Epidermal melanocyte (primary cell): ENCODE measurements at regions not wholly inside any gene's neighbourhood (a gene's known extent, or its start where the extent isn't known, plus 50 kb on each side); places are given as distances from the start of the nearest gene placed in this dataset.

ENCODE experiments used
- DNase-seq: peaks from one replicate; pipeline ENCODE4 v3.0.0; 2011; ENCODE audit warnings: low spot score; ENCODE audit not compliant: insufficient read length

- DNase-seq, result no peak
Observed at GRCh38 chrY:8202837-8203236, 1134.4 kb upstream of the TSPY4 start.

- no peak for DNase-seq
Observed at GRCh38 chrY:8241144-8241543, 1096.1 kb upstream of the TSPY4 start.

GRCh38 chrY:8273807-8274206 lies 1063.5 kb upstream of the TSPY4 start:
- DNase-seq, result no peak

GRCh38 chrY:8305021-8305420 lies 1032.2 kb upstream of the TSPY4 start:
- no peak for DNase-seq

- no peak for DNase-seq
Observed at GRCh38 chrY:8324113-8324512, 1013.2 kb upstream of the TSPY4 start.

GRCh38 chrY:8326944-8327343 lies 1010.3 kb upstream of the TSPY4 start:
- DNase-seq, result no peak

GRCh38 chrY:8327708-8328354 lies 1009.4 kb upstream of the TSPY4 start:
- DNase-seq, result no peak

- DNase-seq, result no peak
Observed at GRCh38 chrY:8329431-8329830, 1007.8 kb upstream of the TSPY4 start.

GRCh38 chrY:8329929-8330328 lies 1007.3 kb upstream of the TSPY4 start:
- DNase-seq, result no peak

GRCh38 chrY:8333328-8333727 lies 1003.9 kb upstream of the TSPY4 start:
- no peak for DNase-seq

GRCh38 chrY:8335299-8335835 lies 1001.9 kb upstream of the TSPY4 start:
- no peak for DNase-seq

- DNase-seq, result no peak
Observed at GRCh38 chrY:8336112-8336774, 1001.0 kb upstream of the TSPY4 start.

GRCh38 chrY:8341000-8341399 lies 996.3 kb upstream of the TSPY4 start:
- no peak for DNase-seq

- DNase-seq, result no peak
Observed at GRCh38 chrY:8342173-8342572, 995.1 kb upstream of the TSPY4 start.

GRCh38 chrY:8351241-8351640 lies 986.0 kb upstream of the TSPY4 start:
- DNase-seq, result no peak

GRCh38 chrY:8352201-8352600 lies 985.1 kb upstream of the TSPY4 start:
- no peak for DNase-seq

GRCh38 chrY:8358161-8358560 lies 979.1 kb upstream of the TSPY4 start:
- no peak for DNase-seq

- no peak for DNase-seq
Observed at GRCh38 chrY:8361715-8362114, 975.5 kb upstream of the TSPY4 start.

GRCh38 chrY:8377491-8377890 lies 959.8 kb upstream of the TSPY4 start:
- no peak for DNase-seq

GRCh38 chrY:8379800-8380199 lies 957.5 kb upstream of the TSPY4 start:
- DNase-seq, result no peak

- DNase-seq, result no peak
Observed at GRCh38 chrY:8381425-8381824, 955.8 kb upstream of the TSPY4 start.

GRCh38 chrY:8386053-8386452 lies 951.2 kb upstream of the TSPY4 start:
- DNase-seq, result no peak

GRCh38 chrY:8388512-8388911 lies 948.8 kb upstream of the TSPY4 start:
- DNase-seq, result no peak
